ENCODE measurements at regions not wholly inside any gene's neighbourhood (a gene's known extent, or its start where the extent isn't known, plus 50 kb on each side); places are given as distances from the start of the nearest gene placed in this dataset.

DNA sequence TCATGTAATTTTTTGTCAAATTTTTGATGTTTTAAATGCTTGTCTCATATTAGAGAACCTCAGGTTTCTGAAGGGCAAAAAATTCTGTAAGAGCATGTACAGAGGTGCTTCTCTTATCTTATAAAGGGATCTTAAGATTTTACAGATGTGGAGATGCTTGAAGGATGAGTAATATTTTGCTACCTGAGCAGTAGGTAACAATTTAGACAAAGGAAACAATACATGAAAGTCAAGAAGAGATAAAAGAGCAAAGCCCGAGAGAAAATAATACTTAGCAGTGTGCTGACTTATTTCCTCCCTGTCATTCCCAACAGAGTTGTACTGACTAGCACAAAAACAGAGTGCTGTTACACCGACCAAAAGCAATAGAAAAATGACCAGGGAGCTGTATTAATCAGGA lies 98.1 kb upstream of the PTPRR start:
- TF ChIP-seq, protein P1, sequence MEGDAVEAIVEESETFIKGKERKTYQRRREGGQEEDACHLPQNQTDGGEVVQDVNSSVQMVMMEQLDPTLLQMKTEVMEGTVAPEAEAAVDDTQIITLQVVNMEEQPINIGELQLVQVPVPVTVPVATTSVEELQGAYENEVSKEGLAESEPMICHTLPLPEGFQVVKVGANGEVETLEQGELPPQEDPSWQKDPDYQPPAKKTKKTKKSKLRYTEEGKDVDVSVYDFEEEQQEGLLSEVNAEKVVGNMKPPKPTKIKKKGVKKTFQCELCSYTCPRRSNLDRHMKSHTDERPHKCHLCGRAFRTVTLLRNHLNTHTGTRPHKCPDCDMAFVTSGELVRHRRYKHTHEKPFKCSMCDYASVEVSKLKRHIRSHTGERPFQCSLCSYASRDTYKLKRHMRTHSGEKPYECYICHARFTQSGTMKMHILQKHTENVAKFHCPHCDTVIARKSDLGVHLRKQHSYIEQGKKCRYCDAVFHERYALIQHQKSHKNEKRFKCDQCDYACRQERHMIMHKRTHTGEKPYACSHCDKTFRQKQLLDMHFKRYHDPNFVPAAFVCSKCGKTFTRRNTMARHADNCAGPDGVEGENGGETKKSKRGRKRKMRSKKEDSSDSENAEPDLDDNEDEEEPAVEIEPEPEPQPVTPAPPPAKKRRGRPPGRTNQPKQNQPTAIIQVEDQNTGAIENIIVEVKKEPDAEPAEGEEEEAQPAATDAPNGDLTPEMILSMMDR (IDR thresholded peaks at IDR 0.05) = no peak
- TF ChIP-seq POLR2A (IDR thresholded peaks at IDR 0.05) = no peak
